GM23338 (cell line): ENCODE measurements at regions not wholly inside any gene's neighbourhood (a gene's known extent, or its start where the extent isn't known, plus 50 kb on each side); places are given as distances from the start of the nearest gene placed in this dataset.
A peak's percentile ranks its signal among the peaks of the same experiment; 100 is the strongest.

Source experiments
- ATAC-seq: fragments of 200-7000 bp; cut with Tn5 transposase; 3 replicates; pipeline ENCODE4 v1.9.1; 2020
- DNase-seq: peaks from one replicate; pipeline ENCODE4 v3.0.0-alpha.2; 2015; ENCODE audit warnings: low spot score
- H2AFZ ChIP-seq: fragments of 200-600 bp; sonication (generic); 2 replicates; pipeline ENCODE4 v1.8.0; 2016; ENCODE audit warnings: antibody characterized with exemption, mild to moderate bottlenecking, moderate library complexity
- H3F3A ChIP-seq: fragments of 200-600 bp; sonication (generic); replicated peaks from 2 replicates; pipeline ENCODE4 v1.8.0; 2017; ENCODE audit warnings: antibody characterized with exemption, mixed run types, low read depth
- H3K27ac ChIP-seq: fragments of 200-600 bp; sonication (generic); 2 replicates; pipeline ENCODE4 v1.6.1; 2016; ENCODE audit warnings: low read depth
- H3K27me3 ChIP-seq: fragments of 200-600 bp; sonication (generic); 2 replicates; pipeline ENCODE4 v1.8.0; 2016; ENCODE audit warnings: mild to moderate bottlenecking, mixed run types, moderate library complexity; ENCODE audit not compliant: insufficient read depth
- H3K36me3 ChIP-seq: fragments of 200-600 bp; sonication (generic); 2 replicates; pipeline ENCODE4 v1.8.0; 2016; ENCODE audit warnings: mild to moderate bottlenecking; ENCODE audit not compliant: insufficient read depth
- H3K4me1 ChIP-seq: fragments of 200-600 bp; sonication (generic); 2 replicates; pipeline ENCODE4 v1.8.0; 2016; ENCODE audit warnings: mild to moderate bottlenecking, moderate library complexity; ENCODE audit not compliant: insufficient read depth
- H3K4me2 ChIP-seq: fragments of 200-600 bp; sonication (generic); 2 replicates; pipeline ENCODE4 v1.7.1; 2017; ENCODE audit warnings: mixed run types
- H3K4me3 ChIP-seq: fragments of 200-600 bp; sonication (generic); 2 replicates; pipeline ENCODE4 v1.6.1; 2016; ENCODE audit warnings: mixed run types
- H3K79me2 ChIP-seq: fragments of 200-600 bp; sonication (generic); replicated peaks from 2 replicates; pipeline ENCODE4 v1.8.0; 2017; ENCODE audit warnings: mild to moderate bottlenecking; ENCODE audit not compliant: insufficient read depth
- H3K9me2 ChIP-seq: fragments of 200-600 bp; sonication (generic); 2 replicates; pipeline ENCODE4 v1.8.0; 2017; ENCODE audit not compliant: insufficient read depth
- H4K20me1 ChIP-seq: fragments of 200-600 bp; sonication (generic); replicated peaks from 2 replicates; pipeline ENCODE4 v1.8.0; 2017; ENCODE audit warnings: mild to moderate bottlenecking; ENCODE audit not compliant: insufficient read depth
- H3K27ac Mint-ChIP-seq: 2 replicates; pipeline ENCODE4 v1.8.0; 2020; ENCODE audit warnings: inconsistent platforms, mild to moderate bottlenecking, moderate library complexity, mixed read lengths
- H3K27me3 Mint-ChIP-seq: 3 replicates; pipeline ENCODE4 v1.8.0; 2022; ENCODE audit warnings: low read depth, mild to moderate bottlenecking, moderate library complexity, mixed read lengths, inconsistent platforms; ENCODE audit not compliant: insufficient read depth, poor library complexity
- H3K36me3 Mint-ChIP-seq: 3 replicates; pipeline ENCODE4 v1.8.0; 2021; ENCODE audit warnings: low read depth, mild to moderate bottlenecking, inconsistent platforms, moderate library complexity, mixed read lengths
- H3K4me1 Mint-ChIP-seq: 3 replicates; pipeline ENCODE4 v1.8.0; 2020; ENCODE audit warnings: mild to moderate bottlenecking, inconsistent platforms, mixed read lengths
- H3K4me3 Mint-ChIP-seq: 3 replicates; pipeline ENCODE4 v1.8.0; 2021; ENCODE audit warnings: moderate library complexity, mild to moderate bottlenecking, inconsistent platforms, mixed read lengths
- H3K9me3 Mint-ChIP-seq: 3 replicates; pipeline ENCODE4 v1.8.0; 2020; ENCODE audit warnings: moderate library complexity, mild to moderate bottlenecking, inconsistent platforms, mixed read lengths
- CREB1 ChIP-seq: fragments of 250-450 bp; sonication (Bioruptor Pico); IDR thresholded peaks from 2 replicates; pipeline ENCODE4 v1.5.0; 2020; ENCODE audit warnings: low read depth, mild to moderate bottlenecking, moderate library complexity
- EZH2 ChIP-seq: fragments of 200-600 bp; sonication (generic); IDR thresholded peaks from one replicate; pipeline ENCODE4 v1.8.0; 2017; ENCODE audit warnings: antibody characterized with exemption, mild to moderate bottlenecking, low read depth; ENCODE audit not compliant: unreplicated experiment
- EZH2phosphoT487 ChIP-seq: fragments of 200-600 bp; sonication (generic); IDR thresholded peaks from one replicate; pipeline ENCODE4 v1.8.1; 2018; ENCODE audit warnings: antibody characterized with exemption; ENCODE audit not compliant: unreplicated experiment
- JUNB ChIP-seq: IDR thresholded peaks from one replicate; pipeline ENCODE4 v1.6.1; 2016; ENCODE audit warnings: antibody characterized with exemption; ENCODE audit not compliant: unreplicated experiment
- NANOG ChIP-seq: IDR thresholded peaks from 2 replicates; pipeline ENCODE4 v1.6.1; 2016; ENCODE audit warnings: antibody characterized with exemption, borderline replicate concordance
- REST ChIP-seq: IDR thresholded peaks from one replicate; pipeline ENCODE4 v1.6.1; 2018; ENCODE audit warnings: antibody characterized with exemption; ENCODE audit not compliant: unreplicated experiment
- ZNF331 ChIP-seq: fragments of 250-450 bp; sonication (Bioruptor Pico); IDR thresholded peaks from 2 replicates; pipeline ENCODE4 v1.5.0; 2020; ENCODE audit warnings: low read depth, mild to moderate bottlenecking, moderate library complexity
- TF ChIP-seq, protein P1 (sequence below): IDR thresholded peaks from 2 replicates; pipeline ENCODE4 v1.6.1; 2016; ENCODE audit warnings: antibody characterized with exemption

GRCh38 chr10:91126471-91126870 lies 94.0 kb upstream of the PCGF5 start:
- Histone ChIP-seq H3K9me2 (0 out of 2 replicates have a peak, but pooled peaks cover 5% of the 10 kb centered on the region), H3F3A (no peaks in the 10 kb centered on the region), H2AFZ (no peak overlapping the region), H3K79me2 (no peaks in the 10 kb centered on the region), H3K4me2 (no peak overlapping the region), H3K27ac (no peak overlapping the region), H3K4me3 (no peak overlapping the region), H4K20me1 (no peaks in the 10 kb centered on the region), H3K27me3 (no peaks in the 10 kb centered on the region), H3K4me1 (no peaks in the 10 kb centered on the region), H3K36me3 (no peaks in the 10 kb centered on the region)
- no peaks in the 10 kb centered on the region for H3K27me3 Mint-ChIP-seq
- ATAC-seq (no peak), DNase-seq (no peak)
- no peaks in the 10 kb centered on the region for H3K36me3 Mint-ChIP-seq
- H3K4me3 Mint-ChIP-seq: no peak overlapping the region
- no peaks in the 10 kb centered on the region for H3K9me3 Mint-ChIP-seq
- H3K4me1 Mint-ChIP-seq: peaks cover 3% of the 10 kb centered on the region; the same call in 2 of the 3 replicates
- no peak overlapping the region for H3K27ac Mint-ChIP-seq
- TF ChIP-seq NANOG: no peak
- TF ChIP-seq REST: no peak
- no peak for TF ChIP-seq CREB1
- no peak for TF ChIP-seq EZH2phosphoT487
- no peak for TF ChIP-seq ZNF331 (CRISPR knock-in tag)
- no peak for TF ChIP-seq EZH2
- TF ChIP-seq JUNB: no peak
- TF ChIP-seq, protein P1, sequence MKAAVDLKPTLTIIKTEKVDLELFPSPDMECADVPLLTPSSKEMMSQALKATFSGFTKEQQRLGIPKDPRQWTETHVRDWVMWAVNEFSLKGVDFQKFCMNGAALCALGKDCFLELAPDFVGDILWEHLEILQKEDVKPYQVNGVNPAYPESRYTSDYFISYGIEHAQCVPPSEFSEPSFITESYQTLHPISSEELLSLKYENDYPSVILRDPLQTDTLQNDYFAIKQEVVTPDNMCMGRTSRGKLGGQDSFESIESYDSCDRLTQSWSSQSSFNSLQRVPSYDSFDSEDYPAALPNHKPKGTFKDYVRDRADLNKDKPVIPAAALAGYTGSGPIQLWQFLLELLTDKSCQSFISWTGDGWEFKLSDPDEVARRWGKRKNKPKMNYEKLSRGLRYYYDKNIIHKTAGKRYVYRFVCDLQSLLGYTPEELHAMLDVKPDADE: no peak

- H3K9me3 Mint-ChIP-seq: no peaks in the 10 kb centered on the region
- Histone ChIP-seq H3K4me3 (no peak overlapping the region), H3K36me3 (no peaks in the 10 kb centered on the region), H3F3A (no peaks in the 10 kb centered on the region), H3K27ac (no peak overlapping the region), H4K20me1 (no peaks in the 10 kb centered on the region), H3K9me2 (0 out of 2 replicates have a peak, but pooled peaks cover 5% of the 10 kb centered on the region), H3K79me2 (no peaks in the 10 kb centered on the region), H2AFZ (no peak overlapping the region), H3K27me3 (no peaks in the 10 kb centered on the region), H3K4me2 (no peak overlapping the region), H3K4me1 (no peaks in the 10 kb centered on the region)
- H3K4me1 Mint-ChIP-seq: peaks cover 3% of the 10 kb centered on the region; the same call in 2 of the 3 replicates
- no peak overlapping the region for H3K27ac Mint-ChIP-seq
- no peak for DNase-seq
- no peaks in the 10 kb centered on the region for H3K36me3 Mint-ChIP-seq
- TF ChIP-seq CREB1 (no peak), REST (peak; percentile 59)
- no peak overlapping the region for H3K4me3 Mint-ChIP-seq
- ATAC-seq: no peak
- H3K27me3 Mint-ChIP-seq: no peaks in the 10 kb centered on the region
These were observed 93.0 kb upstream of the PCGF5 start for GRCh38 chr10:91127341-91128082.
